ENCODE measurements at regions not wholly inside any gene's neighbourhood (a gene's known extent, or its start where the extent isn't known, plus 50 kb on each side); places are given as distances from the start of the nearest gene placed in this dataset.

- no peak overlapping the region for H3K4me3 ChIP-seq (replicated peaks; ENCODE audit: insufficient read depth, low read length)
- H3K27me3 ChIP-seq (ENCODE audit: insufficient read depth, poor library complexity, severe bottlenecking), result no peaks in the 10 kb centered on the region
- no peak for DNase-seq (ENCODE audit: low read depth in 1 of 2, low spot score in 1 of 2)
- H3K27ac ChIP-seq (replicated peaks), result no peak overlapping the region
- TF ChIP-seq POLR2AphosphoS5 (IDR thresholded peaks at IDR 0.05; ENCODE audit: low read depth), result no peak
- TF ChIP-seq GABPA (IDR thresholded peaks at IDR 0.05; ENCODE audit: low read depth), result no peak
- no peak for TF ChIP-seq SPI1 (IDR thresholded peaks at IDR 0.05; ENCODE audit: borderline replicate concordance, low read depth)
- no peak for TF ChIP-seq CTCF (IDR thresholded peaks at IDR 0.05; ENCODE audit: insufficient read depth, low read length)
- TF ChIP-seq REST (IDR thresholded peaks at IDR 0.05; ENCODE audit: insufficient replicate concordance, low read depth), result no peak
Measured at GRCh38 chrX:6640727-6641126, 105.8 kb upstream of the VCX3A start.

GRCh38 chrX:6614506-6614905, 79.6 kb upstream of the VCX3A start:
- TF ChIP-seq GABPA (IDR thresholded peaks at IDR 0.05; ENCODE audit: low read depth) (no peak), CTCF (IDR thresholded peaks at IDR 0.05; ENCODE audit: insufficient read depth, low read length) (no peak), SPI1 (IDR thresholded peaks at IDR 0.05; ENCODE audit: borderline replicate concordance, low read depth) (no peak), POLR2AphosphoS5 (IDR thresholded peaks at IDR 0.05; ENCODE audit: low read depth) (no peak), REST (IDR thresholded peaks at IDR 0.05; ENCODE audit: insufficient replicate concordance, low read depth) (no peak)
- no peak for DNase-seq (ENCODE audit: low read depth in 1 of 2, low spot score in 1 of 2)
- no peak overlapping the region for H3K4me3 ChIP-seq (replicated peaks; ENCODE audit: insufficient read depth, low read length)
- H3K27ac ChIP-seq (replicated peaks), result no peak overlapping the region
- H3K27me3 ChIP-seq (ENCODE audit: insufficient read depth, poor library complexity, severe bottlenecking), result no peaks in the 10 kb centered on the region

GRCh38 chrX:6599230-6599860, 64.4 kb upstream of the VCX3A start:
- Histone ChIP-seq H3K27me3 (ENCODE audit: insufficient read depth, poor library complexity, severe bottlenecking) (no peaks in the 10 kb centered on the region), H3K27ac (replicated peaks) (no peak overlapping the region), H3K4me3 (replicated peaks; ENCODE audit: insufficient read depth, low read length) (no peak overlapping the region)
- TF ChIP-seq SPI1 (IDR thresholded peaks at IDR 0.05; ENCODE audit: borderline replicate concordance, low read depth), result no peak
- TF ChIP-seq POLR2AphosphoS5 (IDR thresholded peaks at IDR 0.05; ENCODE audit: low read depth), result no peak
- TF ChIP-seq GABPA (IDR thresholded peaks at IDR 0.05; ENCODE audit: low read depth), result no peak
- TF ChIP-seq REST (IDR thresholded peaks at IDR 0.05; ENCODE audit: insufficient replicate concordance, low read depth), result no peak
- no peak for TF ChIP-seq CTCF (IDR thresholded peaks at IDR 0.05; ENCODE audit: insufficient read depth, low read length)
- DNase-seq (ENCODE audit: low read depth in 1 of 2, low spot score in 1 of 2), result no peak
